GM12872 (cell line): ENCODE measurements at regions not wholly inside any gene's neighbourhood (a gene's known extent, or its start where the extent isn't known, plus 50 kb on each side); places are given as distances from the start of the nearest gene placed in this dataset.

ENCODE experiments used
- CTCF ChIP-seq: IDR thresholded peaks from 3 replicates; pipeline ENCODE4 v1.5.1; 2011; ENCODE audit warnings: low read depth, mild to moderate bottlenecking, low read length, moderate library complexity; ENCODE audit not compliant: insufficient read depth

DNA sequence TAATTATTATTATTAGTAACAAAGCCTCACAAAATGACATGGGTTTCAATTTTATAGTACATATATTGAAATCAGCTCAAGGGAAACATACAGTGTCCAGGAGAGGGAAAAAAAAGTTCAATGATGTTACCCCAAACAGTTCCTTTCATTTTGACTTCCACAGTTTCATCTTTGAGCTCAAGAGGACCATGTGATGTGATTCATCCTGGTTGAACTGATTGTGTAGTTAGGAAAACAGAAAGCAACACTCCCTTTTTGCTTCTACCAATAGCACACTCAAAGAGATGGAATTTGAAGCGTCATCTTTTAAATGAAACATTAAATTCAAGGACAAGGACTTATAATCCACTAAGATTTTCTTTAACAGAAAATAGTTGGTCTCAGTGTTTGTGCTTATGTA lies 461.0 kb downstream of the FOXG1 start:
- TF ChIP-seq CTCF = no peak

DNA sequence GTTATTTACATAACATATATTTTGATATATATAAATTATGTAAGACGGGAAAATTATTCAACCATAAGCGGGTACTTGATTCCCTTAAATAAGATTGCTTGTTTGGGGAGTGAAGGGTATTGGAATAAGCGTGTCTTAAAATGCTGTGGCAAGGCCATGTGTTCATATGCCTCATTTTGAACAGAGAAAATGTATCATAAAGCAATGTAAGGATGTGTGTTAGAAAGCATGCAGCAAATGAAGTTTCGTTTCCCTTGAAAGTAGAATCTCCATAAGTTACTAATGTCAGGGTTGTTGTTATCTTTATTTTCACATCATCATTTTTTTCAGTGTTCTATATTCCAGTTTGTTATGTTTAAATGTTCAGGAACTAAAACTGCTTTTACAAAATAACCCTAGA lies 465.6 kb downstream of the FOXG1 start:
- TF ChIP-seq CTCF = no peak

- no peak for TF ChIP-seq CTCF
Observed at GRCh38 chr14:29232711-29233110, 466.1 kb downstream of the FOXG1 start.

DNA sequence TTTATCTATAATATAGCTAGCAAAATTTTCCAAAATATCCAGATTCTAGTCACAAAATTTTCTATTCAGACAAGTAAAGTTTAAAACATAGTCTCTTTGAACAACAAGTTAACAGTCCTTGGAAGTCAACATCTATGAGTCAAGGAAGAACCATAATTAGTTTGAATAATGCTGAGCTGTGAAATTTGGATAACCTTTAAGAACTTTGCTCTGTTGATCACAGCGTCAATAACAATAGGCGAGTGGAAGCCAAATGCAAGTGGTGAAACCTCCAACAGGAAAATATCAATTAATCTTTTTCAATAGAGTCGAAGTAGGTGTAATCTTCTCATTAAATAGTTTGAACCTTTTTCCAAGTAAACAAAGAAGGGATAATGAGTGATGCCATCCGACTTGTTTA lies 466.6 kb downstream of the FOXG1 start:
- TF ChIP-seq CTCF = no peak

- TF ChIP-seq CTCF = no peak
Observed at GRCh38 chr14:29235991-29236390, 469.4 kb downstream of the FOXG1 start.

DNA sequence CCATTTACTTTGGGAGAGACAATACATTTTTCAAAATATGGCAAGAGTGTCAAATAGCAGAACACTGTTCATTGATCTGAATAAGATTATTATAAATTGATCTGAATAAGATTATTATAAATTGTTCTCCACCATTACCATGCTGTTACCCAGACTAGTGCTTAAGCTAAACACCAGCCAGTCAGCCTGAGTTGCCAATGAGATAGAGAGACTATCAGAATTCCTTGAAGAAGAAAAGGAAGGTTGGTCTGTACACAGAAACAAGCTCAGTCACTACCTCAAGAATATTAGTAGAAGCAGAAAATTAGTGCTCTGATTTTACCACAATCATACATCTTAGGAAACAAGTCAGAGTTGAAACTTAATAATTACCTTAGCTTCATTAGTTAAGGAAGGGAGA lies 469.8 kb downstream of the FOXG1 start:
- no peak for TF ChIP-seq CTCF

- TF ChIP-seq CTCF = no peak
Observed at GRCh38 chr14:29236848-29237247, 470.3 kb downstream of the FOXG1 start.

GRCh38 chr14:29240066-29240465 lies 473.5 kb downstream of the FOXG1 start:
- no peak for TF ChIP-seq CTCF
